Neural cell (in vitro differentiated cells): ENCODE measurements at regions not wholly inside any gene's neighbourhood (a gene's known extent, or its start where the extent isn't known, plus 50 kb on each side); places are given as distances from the start of the nearest gene placed in this dataset.

ENCODE experiments used
- H2AFZ ChIP-seq: fragments of 200-600, 300-800 bp; sonication (generic), shearing (Covaris generic); 2 replicates; pipeline ENCODE4 v1.6.0; 2014; ENCODE audit warnings: low read depth, mild to moderate bottlenecking, antibody characterized with exemption, low read length, moderate library complexity
- H3F3A ChIP-seq: fragments of 200-600 bp; shearing (Covaris generic); 2 replicates; pipeline ENCODE4 v1.6.1; 2016; ENCODE audit warnings: mild to moderate bottlenecking, moderate library complexity, mixed read lengths, antibody characterized with exemption, low read length; ENCODE audit not compliant: insufficient read depth, poor library complexity, severe bottlenecking
- H3K27ac ChIP-seq: fragments of 200-600, 300-800 bp; sonication (generic), shearing (Covaris generic); 2 replicates; pipeline ENCODE4 v1.5.1; 2014; ENCODE audit warnings: mild to moderate bottlenecking, low read length, moderate library complexity
- H3K27me3 ChIP-seq: fragments of 300-800, 200-600 bp; sonication (generic), shearing (Covaris generic); 2 replicates; pipeline ENCODE4 v1.6.0; 2014; ENCODE audit warnings: mild to moderate bottlenecking, low read depth, low read length, moderate library complexity; ENCODE audit not compliant: insufficient read depth
- H3K36me3 ChIP-seq: fragments of 300-800, 200-600 bp; sonication (generic), shearing (Covaris generic); 2 replicates; pipeline ENCODE4 v1.5.1; 2014; ENCODE audit warnings: mild to moderate bottlenecking, antibody characterized with exemption, low read length, moderate library complexity; ENCODE audit not compliant: insufficient read depth
- H3K4me2 ChIP-seq: fragments of 300-800, 200-600 bp; sonication (generic), shearing (Covaris generic); 2 replicates; pipeline ENCODE4 v1.6.0; 2014; ENCODE audit warnings: mild to moderate bottlenecking, low read length
- H3K4me3 ChIP-seq: fragments of 300-800, 200-600 bp; sonication (generic), shearing (Covaris generic); 2 replicates; pipeline ENCODE4 v1.5.1; 2014; ENCODE audit warnings: mild to moderate bottlenecking, low read length, moderate library complexity
- H3K79me2 ChIP-seq: fragments of 200-600 bp; shearing (Covaris generic); replicated peaks from 2 replicates; pipeline ENCODE4 v1.6.0; 2014; ENCODE audit warnings: mild to moderate bottlenecking, low read length, moderate library complexity; ENCODE audit not compliant: insufficient read depth
- H3K9ac ChIP-seq: fragments of 300-800, 200-600 bp; sonication (generic), shearing (Covaris generic); 2 replicates; pipeline ENCODE4 v1.6.1; 2016; ENCODE audit warnings: mild to moderate bottlenecking, low read length, mixed read lengths
- H3K9me2 ChIP-seq: fragments of 200-600 bp; shearing (Covaris generic); 2 replicates; pipeline ENCODE4 v1.6.1; 2016; ENCODE audit warnings: mild to moderate bottlenecking, low read length, mixed read lengths; ENCODE audit not compliant: insufficient read depth
- H3K9me3 ChIP-seq: fragments of 200-600, 300-800 bp; sonication (generic), shearing (Covaris generic); 2 replicates; pipeline ENCODE4 v1.6.1; 2016; ENCODE audit warnings: mild to moderate bottlenecking, mixed run types, low read length, moderate library complexity, mixed read lengths
- H4K20me1 ChIP-seq: fragments of 200-600 bp; shearing (Covaris generic); 2 replicates; pipeline ENCODE4 v1.6.1; 2016; ENCODE audit warnings: mild to moderate bottlenecking, mixed run types; ENCODE audit not compliant: insufficient read depth
- EP300 ChIP-seq: fragments of 450-650 bp; conservative IDR thresholded peaks from 2 replicates; pipeline ENCODE4 v1.6.1; 2014; ENCODE audit warnings: antibody characterized with exemption, mild to moderate bottlenecking, moderate library complexity; ENCODE audit not compliant: poor library complexity, severe bottlenecking
- EZH2 ChIP-seq: fragments of 200-600, 300-800 bp; shearing (Covaris generic), sonication (generic); IDR thresholded peaks from 2 replicates; pipeline ENCODE4 v1.6.1; 2014; ENCODE audit warnings: antibody characterized with exemption, low read length, borderline replicate concordance, mild to moderate bottlenecking; ENCODE audit not compliant: insufficient read depth, poor library complexity, severe bottlenecking
- MXI1 ChIP-seq: fragments of 450-650 bp; conservative IDR thresholded peaks from 2 replicates; pipeline ENCODE4 v1.6.1; 2014; ENCODE audit warnings: antibody characterized with exemption, mild to moderate bottlenecking; ENCODE audit not compliant: poor library complexity, severe bottlenecking
- SMC3 ChIP-seq: fragments of 450-650 bp; conservative IDR thresholded peaks from 2 replicates; pipeline ENCODE4 v1.6.1; 2014; ENCODE audit warnings: antibody characterized with exemption, mild to moderate bottlenecking, moderate library complexity; ENCODE audit not compliant: poor library complexity
- TAF1 ChIP-seq: IDR thresholded peaks from 2 replicates; pipeline ENCODE4 v1.6.1; 2012; ENCODE audit warnings: low read depth
- TF ChIP-seq, protein P1 (sequence below): fragments of 450-650 bp; IDR thresholded peaks from 2 replicates; pipeline ENCODE4 v1.5.1; 2014; ENCODE audit warnings: antibody characterized with exemption, mild to moderate bottlenecking, moderate library complexity; ENCODE audit not compliant: poor library complexity, severe bottlenecking
- TF ChIP-seq, protein P2 (sequence below): IDR thresholded peaks from 2 replicates; pipeline ENCODE4 v1.6.1; 2012; ENCODE audit warnings: borderline replicate concordance

DNA sequence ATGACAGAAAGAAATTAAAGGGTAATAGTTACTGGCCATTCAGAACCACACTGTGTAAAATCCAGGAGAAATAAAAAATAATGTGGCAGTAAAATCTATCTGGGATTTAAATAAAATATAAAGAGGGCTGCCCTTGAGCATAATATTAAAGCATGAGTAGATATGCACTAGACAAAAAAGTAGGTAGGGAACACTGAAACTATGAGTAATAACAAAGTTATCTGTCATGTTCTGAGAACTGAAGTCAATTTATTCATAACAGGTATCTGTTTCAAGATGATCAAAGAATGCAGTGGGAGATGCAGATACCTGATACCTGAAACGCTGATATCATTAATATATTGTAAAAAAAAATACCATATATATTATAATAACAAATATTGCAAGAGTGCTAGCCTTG, 1672.0 kb downstream of the SLITRK5 start:
- H3K4me3 ChIP-seq, result no peak overlapping the region
- no peak overlapping the region for H2AFZ ChIP-seq
- H3K4me2 ChIP-seq, result no peak overlapping the region
- no peaks in the 10 kb centered on the region for H3K9me2 ChIP-seq
- H4K20me1 ChIP-seq, result no peaks in the 10 kb centered on the region
- H3K36me3 ChIP-seq, result no peaks in the 10 kb centered on the region
- no peaks in the 10 kb centered on the region for H3K79me2 ChIP-seq
- H3K27ac ChIP-seq, result no peak overlapping the region
- H3F3A ChIP-seq, result no peaks in the 10 kb centered on the region
- TF ChIP-seq, protein P1, sequence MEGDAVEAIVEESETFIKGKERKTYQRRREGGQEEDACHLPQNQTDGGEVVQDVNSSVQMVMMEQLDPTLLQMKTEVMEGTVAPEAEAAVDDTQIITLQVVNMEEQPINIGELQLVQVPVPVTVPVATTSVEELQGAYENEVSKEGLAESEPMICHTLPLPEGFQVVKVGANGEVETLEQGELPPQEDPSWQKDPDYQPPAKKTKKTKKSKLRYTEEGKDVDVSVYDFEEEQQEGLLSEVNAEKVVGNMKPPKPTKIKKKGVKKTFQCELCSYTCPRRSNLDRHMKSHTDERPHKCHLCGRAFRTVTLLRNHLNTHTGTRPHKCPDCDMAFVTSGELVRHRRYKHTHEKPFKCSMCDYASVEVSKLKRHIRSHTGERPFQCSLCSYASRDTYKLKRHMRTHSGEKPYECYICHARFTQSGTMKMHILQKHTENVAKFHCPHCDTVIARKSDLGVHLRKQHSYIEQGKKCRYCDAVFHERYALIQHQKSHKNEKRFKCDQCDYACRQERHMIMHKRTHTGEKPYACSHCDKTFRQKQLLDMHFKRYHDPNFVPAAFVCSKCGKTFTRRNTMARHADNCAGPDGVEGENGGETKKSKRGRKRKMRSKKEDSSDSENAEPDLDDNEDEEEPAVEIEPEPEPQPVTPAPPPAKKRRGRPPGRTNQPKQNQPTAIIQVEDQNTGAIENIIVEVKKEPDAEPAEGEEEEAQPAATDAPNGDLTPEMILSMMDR, result no peak
- TF ChIP-seq, protein P2, sequence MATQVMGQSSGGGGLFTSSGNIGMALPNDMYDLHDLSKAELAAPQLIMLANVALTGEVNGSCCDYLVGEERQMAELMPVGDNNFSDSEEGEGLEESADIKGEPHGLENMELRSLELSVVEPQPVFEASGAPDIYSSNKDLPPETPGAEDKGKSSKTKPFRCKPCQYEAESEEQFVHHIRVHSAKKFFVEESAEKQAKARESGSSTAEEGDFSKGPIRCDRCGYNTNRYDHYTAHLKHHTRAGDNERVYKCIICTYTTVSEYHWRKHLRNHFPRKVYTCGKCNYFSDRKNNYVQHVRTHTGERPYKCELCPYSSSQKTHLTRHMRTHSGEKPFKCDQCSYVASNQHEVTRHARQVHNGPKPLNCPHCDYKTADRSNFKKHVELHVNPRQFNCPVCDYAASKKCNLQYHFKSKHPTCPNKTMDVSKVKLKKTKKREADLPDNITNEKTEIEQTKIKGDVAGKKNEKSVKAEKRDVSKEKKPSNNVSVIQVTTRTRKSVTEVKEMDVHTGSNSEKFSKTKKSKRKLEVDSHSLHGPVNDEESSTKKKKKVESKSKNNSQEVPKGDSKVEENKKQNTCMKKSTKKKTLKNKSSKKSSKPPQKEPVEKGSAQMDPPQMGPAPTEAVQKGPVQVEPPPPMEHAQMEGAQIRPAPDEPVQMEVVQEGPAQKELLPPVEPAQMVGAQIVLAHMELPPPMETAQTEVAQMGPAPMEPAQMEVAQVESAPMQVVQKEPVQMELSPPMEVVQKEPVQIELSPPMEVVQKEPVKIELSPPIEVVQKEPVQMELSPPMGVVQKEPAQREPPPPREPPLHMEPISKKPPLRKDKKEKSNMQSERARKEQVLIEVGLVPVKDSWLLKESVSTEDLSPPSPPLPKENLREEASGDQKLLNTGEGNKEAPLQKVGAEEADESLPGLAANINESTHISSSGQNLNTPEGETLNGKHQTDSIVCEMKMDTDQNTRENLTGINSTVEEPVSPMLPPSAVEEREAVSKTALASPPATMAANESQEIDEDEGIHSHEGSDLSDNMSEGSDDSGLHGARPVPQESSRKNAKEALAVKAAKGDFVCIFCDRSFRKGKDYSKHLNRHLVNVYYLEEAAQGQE, result no peak
- TF ChIP-seq SMC3 (no peak), TAF1 (no peak), EP300 (no peak), EZH2 (no peak), MXI1 (no peak)
- no peaks in the 10 kb centered on the region for H3K27me3 ChIP-seq
- no peak overlapping the region for H3K9ac ChIP-seq
- no peaks in the 10 kb centered on the region for H3K9me3 ChIP-seq

DNA sequence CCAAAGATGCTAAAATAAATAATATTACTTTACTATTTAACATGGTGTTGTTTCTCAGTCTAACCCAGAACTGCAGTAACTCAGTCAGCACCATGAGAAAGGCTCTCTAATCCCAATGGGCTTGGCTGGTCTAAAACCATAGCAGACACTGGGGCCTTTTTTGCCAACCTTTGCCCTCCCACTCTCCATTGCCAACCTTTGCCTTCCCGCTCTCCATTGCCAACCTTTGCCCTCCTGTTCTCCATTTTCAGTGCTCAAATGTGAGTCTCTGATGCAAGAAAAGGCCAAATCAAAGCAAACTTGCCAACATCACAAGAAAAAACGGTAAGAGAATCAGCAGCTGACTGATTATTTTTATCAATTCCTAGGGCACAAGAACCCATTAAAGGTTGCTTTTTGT, 1681.2 kb downstream of the SLITRK5 start:
- Histone ChIP-seq H3K9ac (no peak overlapping the region), H3K36me3 (no peaks in the 10 kb centered on the region), H3K79me2 (no peaks in the 10 kb centered on the region), H3K4me2 (no peak overlapping the region), H3F3A (no peaks in the 10 kb centered on the region), H3K27me3 (no peaks in the 10 kb centered on the region), H3K4me3 (no peak overlapping the region), H4K20me1 (no peaks in the 10 kb centered on the region), H2AFZ (no peak overlapping the region), H3K9me2 (no peaks in the 10 kb centered on the region), H3K9me3 (no peaks in the 10 kb centered on the region), H3K27ac (no peak overlapping the region)
- TF ChIP-seq MXI1 (no peak), EP300 (no peak), SMC3 (no peak), EZH2 (no peak)
- TF ChIP-seq, protein P2, result no peak
